ENCODE measurements at regions not wholly inside any gene's neighbourhood (a gene's known extent, or its start where the extent isn't known, plus 50 kb on each side); places are given as distances from the start of the nearest gene placed in this dataset.

- no peak overlapping the region for H3K9ac ChIP-seq (ENCODE audit: low read length)
- H3K4me1 ChIP-seq (ENCODE audit: control insufficient read depth, low read depth, low read length): no peaks in the 10 kb centered on the region
- peaks cover 11% of the 10 kb centered on the region for H3K9me3 ChIP-seq (ENCODE audit: control insufficient read depth, low read depth, low read length)
- H3K4me3 ChIP-seq (ENCODE audit: low read length): no peak overlapping the region
- no peak overlapping the region for H3K27ac ChIP-seq (ENCODE audit: low read length)
- H3K27me3 ChIP-seq (ENCODE audit: control insufficient read depth, insufficient read depth, low read length): no peaks in the 10 kb centered on the region
- H3K36me3 ChIP-seq (ENCODE audit: control insufficient read depth, low read depth, low read length): no peaks in the 10 kb centered on the region
Measured at GRCh38 chr12:129959889-129960288, 56.1 kb upstream of the TMEM132D start.

- Histone ChIP-seq H3K27me3 (ENCODE audit: control insufficient read depth, insufficient read depth, low read length) (no peaks in the 10 kb centered on the region), H3K4me1 (ENCODE audit: control insufficient read depth, low read depth, low read length) (no peaks in the 10 kb centered on the region), H3K27ac (ENCODE audit: low read length) (no peak overlapping the region), H3K36me3 (ENCODE audit: control insufficient read depth, low read depth, low read length) (no peaks in the 10 kb centered on the region), H3K4me3 (ENCODE audit: low read length) (no peak overlapping the region), H3K9ac (ENCODE audit: low read length) (no peak overlapping the region), H3K9me3 (ENCODE audit: control insufficient read depth, low read depth, low read length) (peaks cover 8% of the 10 kb centered on the region)
Measured at GRCh38 chr12:129961091-129961490, 57.3 kb upstream of the TMEM132D start.

GRCh38 chr12:129961856-129962255 lies 58.0 kb upstream of the TMEM132D start:
- Histone ChIP-seq H3K9ac (ENCODE audit: low read length) (no peak overlapping the region), H3K4me1 (ENCODE audit: control insufficient read depth, low read depth, low read length) (no peaks in the 10 kb centered on the region), H3K36me3 (ENCODE audit: control insufficient read depth, low read depth, low read length) (no peaks in the 10 kb centered on the region), H3K27me3 (ENCODE audit: control insufficient read depth, insufficient read depth, low read length) (no peaks in the 10 kb centered on the region), H3K27ac (ENCODE audit: low read length) (no peak overlapping the region), H3K9me3 (ENCODE audit: control insufficient read depth, low read depth, low read length) (peaks cover 8% of the 10 kb centered on the region), H3K4me3 (ENCODE audit: low read length) (no peak overlapping the region)

GRCh38 chr12:129964300-129964699 lies 60.5 kb upstream of the TMEM132D start:
- no peak overlapping the region for H3K27ac ChIP-seq (ENCODE audit: low read length)
- H3K9ac ChIP-seq (ENCODE audit: low read length): no peak overlapping the region
- H3K4me1 ChIP-seq (ENCODE audit: control insufficient read depth, low read depth, low read length): no peaks in the 10 kb centered on the region
- no peaks in the 10 kb centered on the region for H3K27me3 ChIP-seq (ENCODE audit: control insufficient read depth, insufficient read depth, low read length)
- H3K36me3 ChIP-seq (ENCODE audit: control insufficient read depth, low read depth, low read length): no peaks in the 10 kb centered on the region
- H3K4me3 ChIP-seq (ENCODE audit: low read length): no peak overlapping the region
- H3K9me3 ChIP-seq (ENCODE audit: control insufficient read depth, low read depth, low read length): peaks cover 8% of the 10 kb centered on the region

GRCh38 chr12:129964826-129965457 lies 61.1 kb upstream of the TMEM132D start:
- H3K27ac ChIP-seq (ENCODE audit: low read length): no peak overlapping the region
- H3K36me3 ChIP-seq (ENCODE audit: control insufficient read depth, low read depth, low read length): no peaks in the 10 kb centered on the region
- H3K4me1 ChIP-seq (ENCODE audit: control insufficient read depth, low read depth, low read length): no peaks in the 10 kb centered on the region
- H3K9ac ChIP-seq (ENCODE audit: low read length): no peak overlapping the region
- no peak overlapping the region for H3K4me3 ChIP-seq (ENCODE audit: low read length)
- no peaks in the 10 kb centered on the region for H3K27me3 ChIP-seq (ENCODE audit: control insufficient read depth, insufficient read depth, low read length)
- H3K9me3 ChIP-seq (ENCODE audit: control insufficient read depth, low read depth, low read length): peaks cover 1% of the 10 kb centered on the region

GRCh38 chr12:129966146-129966995 lies 62.5 kb upstream of the TMEM132D start:
- Histone ChIP-seq H3K4me1 (ENCODE audit: control insufficient read depth, low read depth, low read length) (no peaks in the 10 kb centered on the region), H3K4me3 (ENCODE audit: low read length) (peak overlapping the region; percentile 19), H3K9ac (ENCODE audit: low read length) (no peak overlapping the region), H3K27ac (ENCODE audit: low read length) (no peak overlapping the region), H3K9me3 (ENCODE audit: control insufficient read depth, low read depth, low read length) (no peaks in the 10 kb centered on the region), H3K36me3 (ENCODE audit: control insufficient read depth, low read depth, low read length) (no peaks in the 10 kb centered on the region), H3K27me3 (ENCODE audit: control insufficient read depth, insufficient read depth, low read length) (no peaks in the 10 kb centered on the region)

- H3K9me3 ChIP-seq (ENCODE audit: control insufficient read depth, low read depth, low read length): peaks cover 22% of the 10 kb centered on the region
- no peak overlapping the region for H3K9ac ChIP-seq (ENCODE audit: low read length)
- no peak overlapping the region for H3K4me3 ChIP-seq (ENCODE audit: low read length)
- no peaks in the 10 kb centered on the region for H3K27me3 ChIP-seq (ENCODE audit: control insufficient read depth, insufficient read depth, low read length)
- no peak overlapping the region for H3K27ac ChIP-seq (ENCODE audit: low read length)
- H3K4me1 ChIP-seq (ENCODE audit: control insufficient read depth, low read depth, low read length): no peaks in the 10 kb centered on the region
- H3K36me3 ChIP-seq (ENCODE audit: control insufficient read depth, low read depth, low read length): no peaks in the 10 kb centered on the region
Measured at GRCh38 chr12:129971721-129972120, 67.9 kb upstream of the TMEM132D start.

- Histone ChIP-seq H3K4me3 (ENCODE audit: low read length) (no peak overlapping the region), H3K36me3 (ENCODE audit: control insufficient read depth, low read depth, low read length) (no peaks in the 10 kb centered on the region), H3K27ac (ENCODE audit: low read length) (no peak overlapping the region), H3K9me3 (ENCODE audit: control insufficient read depth, low read depth, low read length) (peaks cover 22% of the 10 kb centered on the region), H3K9ac (ENCODE audit: low read length) (no peak overlapping the region), H3K27me3 (ENCODE audit: control insufficient read depth, insufficient read depth, low read length) (no peaks in the 10 kb centered on the region), H3K4me1 (ENCODE audit: control insufficient read depth, low read depth, low read length) (no peaks in the 10 kb centered on the region)
Measured at GRCh38 chr12:129973236-129973961, 69.6 kb upstream of the TMEM132D start.

GRCh38 chr12:129984106-129984505 lies 80.3 kb upstream of the TMEM132D start:
- Histone ChIP-seq H3K27me3 (ENCODE audit: control insufficient read depth, insufficient read depth, low read length) (no peaks in the 10 kb centered on the region), H3K4me3 (ENCODE audit: low read length) (no peak overlapping the region), H3K9ac (ENCODE audit: low read length) (no peak overlapping the region), H3K4me1 (ENCODE audit: control insufficient read depth, low read depth, low read length) (peaks cover 5% of the 10 kb centered on the region), H3K27ac (ENCODE audit: low read length) (no peak overlapping the region), H3K36me3 (ENCODE audit: control insufficient read depth, low read depth, low read length) (no peaks in the 10 kb centered on the region), H3K9me3 (ENCODE audit: control insufficient read depth, low read depth, low read length) (peaks cover 12% of the 10 kb centered on the region)

GRCh38 chr12:129987841-129988240 lies 84.0 kb upstream of the TMEM132D start:
- no peaks in the 10 kb centered on the region for H3K27me3 ChIP-seq (ENCODE audit: control insufficient read depth, insufficient read depth, low read length)
- H3K4me1 ChIP-seq (ENCODE audit: control insufficient read depth, low read depth, low read length): peaks cover 5% of the 10 kb centered on the region
- no peak overlapping the region for H3K9ac ChIP-seq (ENCODE audit: low read length)
- peaks cover 14% of the 10 kb centered on the region for H3K9me3 ChIP-seq (ENCODE audit: control insufficient read depth, low read depth, low read length)
- no peak overlapping the region for H3K4me3 ChIP-seq (ENCODE audit: low read length)
- no peak overlapping the region for H3K27ac ChIP-seq (ENCODE audit: low read length)
- no peaks in the 10 kb centered on the region for H3K36me3 ChIP-seq (ENCODE audit: control insufficient read depth, low read depth, low read length)

GRCh38 chr12:129994634-129995033 lies 90.8 kb upstream of the TMEM132D start:
- Histone ChIP-seq H3K27me3 (ENCODE audit: control insufficient read depth, insufficient read depth, low read length) (no peaks in the 10 kb centered on the region), H3K36me3 (ENCODE audit: control insufficient read depth, low read depth, low read length) (no peaks in the 10 kb centered on the region), H3K27ac (ENCODE audit: low read length) (no peak overlapping the region), H3K9me3 (ENCODE audit: control insufficient read depth, low read depth, low read length) (peaks cover 26% of the 10 kb centered on the region), H3K9ac (ENCODE audit: low read length) (no peak overlapping the region), H3K4me3 (ENCODE audit: low read length) (no peak overlapping the region), H3K4me1 (ENCODE audit: control insufficient read depth, low read depth, low read length) (peaks cover 21% of the 10 kb centered on the region)
